ENCODE measurements at regions not wholly inside any gene's neighbourhood (a gene's known extent, or its start where the extent isn't known, plus 50 kb on each side); places are given as distances from the start of the nearest gene placed in this dataset.

DNA sequence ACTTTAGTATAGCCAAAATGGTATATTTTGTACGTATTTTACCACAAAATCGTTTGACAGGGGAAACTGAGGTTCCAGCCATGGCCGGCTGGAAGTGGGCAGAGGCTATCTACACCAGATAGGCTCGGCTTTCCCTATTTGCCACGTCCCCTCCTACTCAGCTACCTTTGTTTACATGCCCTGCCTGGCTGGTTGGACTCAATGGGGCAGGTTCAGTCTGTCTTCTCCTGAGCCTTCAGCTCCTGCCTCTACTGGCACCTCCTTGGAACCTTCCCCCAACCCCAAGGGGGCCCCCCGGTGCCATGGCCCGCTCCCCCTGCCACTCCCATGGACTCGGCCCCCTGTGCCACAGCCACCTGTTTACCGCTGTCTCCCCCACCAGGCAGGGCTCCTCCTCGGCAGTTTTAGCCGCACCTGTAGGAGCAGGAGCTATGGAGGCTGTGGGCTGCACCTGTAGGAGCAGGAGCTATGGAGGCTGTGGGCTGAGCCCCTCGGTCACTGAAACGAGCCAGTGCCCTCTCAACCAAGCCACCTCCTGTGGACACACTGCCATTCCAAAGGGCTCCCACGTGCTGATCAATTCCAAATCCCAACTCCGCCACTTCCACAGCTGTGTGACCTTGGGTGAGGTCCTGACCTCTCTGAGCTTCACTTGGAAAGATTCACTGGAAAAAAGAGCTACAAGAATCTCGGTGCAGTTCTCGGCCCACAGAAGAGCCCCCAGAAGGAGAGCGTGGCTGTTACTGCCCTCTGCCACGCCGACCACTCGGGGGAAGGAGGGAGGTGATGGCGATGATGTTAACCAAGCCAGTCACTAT, 62.2 kb downstream of the NCOR2 start:
- TF ChIP-seq, protein P1, sequence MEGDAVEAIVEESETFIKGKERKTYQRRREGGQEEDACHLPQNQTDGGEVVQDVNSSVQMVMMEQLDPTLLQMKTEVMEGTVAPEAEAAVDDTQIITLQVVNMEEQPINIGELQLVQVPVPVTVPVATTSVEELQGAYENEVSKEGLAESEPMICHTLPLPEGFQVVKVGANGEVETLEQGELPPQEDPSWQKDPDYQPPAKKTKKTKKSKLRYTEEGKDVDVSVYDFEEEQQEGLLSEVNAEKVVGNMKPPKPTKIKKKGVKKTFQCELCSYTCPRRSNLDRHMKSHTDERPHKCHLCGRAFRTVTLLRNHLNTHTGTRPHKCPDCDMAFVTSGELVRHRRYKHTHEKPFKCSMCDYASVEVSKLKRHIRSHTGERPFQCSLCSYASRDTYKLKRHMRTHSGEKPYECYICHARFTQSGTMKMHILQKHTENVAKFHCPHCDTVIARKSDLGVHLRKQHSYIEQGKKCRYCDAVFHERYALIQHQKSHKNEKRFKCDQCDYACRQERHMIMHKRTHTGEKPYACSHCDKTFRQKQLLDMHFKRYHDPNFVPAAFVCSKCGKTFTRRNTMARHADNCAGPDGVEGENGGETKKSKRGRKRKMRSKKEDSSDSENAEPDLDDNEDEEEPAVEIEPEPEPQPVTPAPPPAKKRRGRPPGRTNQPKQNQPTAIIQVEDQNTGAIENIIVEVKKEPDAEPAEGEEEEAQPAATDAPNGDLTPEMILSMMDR (IDR thresholded peaks at IDR 0.05) = no peak
- no peak for TF ChIP-seq ZFX (IDR thresholded peaks at IDR 0.05; ENCODE audit: borderline replicate concordance)
